ENCODE measurements at regions not wholly inside any gene's neighbourhood (a gene's known extent, or its start where the extent isn't known, plus 50 kb on each side); places are given as distances from the start of the nearest gene placed in this dataset.

DNA sequence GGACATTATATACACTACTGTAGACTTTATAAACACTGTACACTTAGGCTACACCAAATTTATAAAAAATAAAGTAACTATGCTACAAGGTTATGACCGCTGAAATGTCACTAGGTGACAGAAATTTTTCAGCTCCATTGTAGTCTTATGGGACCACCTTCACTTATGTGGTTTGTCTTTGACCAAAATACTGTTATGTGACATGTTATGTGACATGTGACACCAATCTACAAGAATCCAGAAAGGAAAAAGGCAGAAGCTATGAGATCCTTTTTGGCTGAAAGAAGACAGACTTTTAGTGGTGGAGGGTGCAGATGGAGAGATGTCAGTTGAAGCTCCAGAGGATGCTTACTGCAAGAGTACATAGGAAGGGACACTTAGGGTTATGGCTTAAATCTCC is 1378.4 kb upstream of the TENM4 start:
- ATAC-seq (ENCODE audit: insufficient read depth, low FRiP score), result no peak
- DNase-seq, result no peak
- Histone ChIP-seq H3K27ac (ENCODE audit: low read depth in 1 of 2, low read length in 1 of 2) (no peak overlapping the region), H3K36me3 (ENCODE audit: control insufficient read depth in 4 of 4, insufficient read depth in 4 of 4, low read length in 4 of 4) (no peaks in the 10 kb centered on the region), H3K4me1 (ENCODE audit: control insufficient read depth in 5 of 5, insufficient read depth in 5 of 5, low read length in 5 of 5) (no peaks in the 10 kb centered on the region), H3K27me3 (ENCODE audit: control insufficient read depth in 3 of 3, insufficient read depth in 3 of 3, low read length in 2 of 3) (no peaks in the 10 kb centered on the region), H3K9ac (ENCODE audit: insufficient read depth in 1 of 2, low read length in 2 of 2) (no peak overlapping the region), H3K9me3 (ENCODE audit: control insufficient read depth in 4 of 4, insufficient read depth in 3 of 4, low read length in 3 of 4) (no peaks in the 10 kb centered on the region), H3K4me3 (no peak overlapping the region)
- 70 to 74% methylated on average over 1 of the region's 1 CpG for WGBS, 2 donors
- TF ChIP-seq, protein P1, sequence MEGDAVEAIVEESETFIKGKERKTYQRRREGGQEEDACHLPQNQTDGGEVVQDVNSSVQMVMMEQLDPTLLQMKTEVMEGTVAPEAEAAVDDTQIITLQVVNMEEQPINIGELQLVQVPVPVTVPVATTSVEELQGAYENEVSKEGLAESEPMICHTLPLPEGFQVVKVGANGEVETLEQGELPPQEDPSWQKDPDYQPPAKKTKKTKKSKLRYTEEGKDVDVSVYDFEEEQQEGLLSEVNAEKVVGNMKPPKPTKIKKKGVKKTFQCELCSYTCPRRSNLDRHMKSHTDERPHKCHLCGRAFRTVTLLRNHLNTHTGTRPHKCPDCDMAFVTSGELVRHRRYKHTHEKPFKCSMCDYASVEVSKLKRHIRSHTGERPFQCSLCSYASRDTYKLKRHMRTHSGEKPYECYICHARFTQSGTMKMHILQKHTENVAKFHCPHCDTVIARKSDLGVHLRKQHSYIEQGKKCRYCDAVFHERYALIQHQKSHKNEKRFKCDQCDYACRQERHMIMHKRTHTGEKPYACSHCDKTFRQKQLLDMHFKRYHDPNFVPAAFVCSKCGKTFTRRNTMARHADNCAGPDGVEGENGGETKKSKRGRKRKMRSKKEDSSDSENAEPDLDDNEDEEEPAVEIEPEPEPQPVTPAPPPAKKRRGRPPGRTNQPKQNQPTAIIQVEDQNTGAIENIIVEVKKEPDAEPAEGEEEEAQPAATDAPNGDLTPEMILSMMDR (IDR thresholded peaks at IDR 0.05; ENCODE audit: control extremely low read depth, extremely low read depth), result no peak

DNA sequence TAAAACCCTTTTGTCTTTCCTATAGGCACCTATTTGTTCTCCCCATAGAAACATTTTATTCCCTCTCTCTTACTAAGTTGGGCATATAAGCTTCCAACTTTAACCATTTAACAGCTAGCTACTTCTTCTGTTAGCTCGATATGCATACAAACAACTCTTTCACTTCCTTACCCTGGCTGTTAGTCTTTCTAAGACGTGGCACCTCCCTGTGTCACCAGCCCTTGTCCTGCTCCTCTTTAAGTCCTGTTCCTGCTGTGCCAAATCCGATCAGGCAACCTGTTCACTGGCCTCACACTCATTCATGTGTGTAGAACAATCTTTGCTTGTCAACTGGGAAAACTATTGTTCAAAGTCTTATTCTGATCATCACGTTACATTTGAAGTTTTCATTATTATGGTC is 1376.1 kb upstream of the TENM4 start:
- ATAC-seq (ENCODE audit: insufficient read depth, low FRiP score) (no peak), DNase-seq (no peak)
- Histone ChIP-seq H3K9ac (ENCODE audit: insufficient read depth in 1 of 2, low read length in 2 of 2) (no peak overlapping the region), H3K27me3 (ENCODE audit: control insufficient read depth in 3 of 3, insufficient read depth in 3 of 3, low read length in 2 of 3) (no peaks in the 10 kb centered on the region), H3K4me1 (ENCODE audit: control insufficient read depth in 5 of 5, insufficient read depth in 5 of 5, low read length in 5 of 5) (no peaks in the 10 kb centered on the region), H3K36me3 (ENCODE audit: control insufficient read depth in 4 of 4, insufficient read depth in 4 of 4, low read length in 4 of 4) (no peaks in the 10 kb centered on the region), H3K27ac (ENCODE audit: low read depth in 1 of 2, low read length in 1 of 2) (no peak overlapping the region), H3K9me3 (ENCODE audit: control insufficient read depth in 4 of 4, insufficient read depth in 3 of 4, low read length in 3 of 4) (no peaks in the 10 kb centered on the region), H3K4me3 (no peak overlapping the region)
- WGBS, 2 donors, result 61 to 72% methylated on average over 4 of the region's 4 CpGs
- TF ChIP-seq, protein P1 (IDR thresholded peaks at IDR 0.05; ENCODE audit: control extremely low read depth, extremely low read depth), result no peak

DNA sequence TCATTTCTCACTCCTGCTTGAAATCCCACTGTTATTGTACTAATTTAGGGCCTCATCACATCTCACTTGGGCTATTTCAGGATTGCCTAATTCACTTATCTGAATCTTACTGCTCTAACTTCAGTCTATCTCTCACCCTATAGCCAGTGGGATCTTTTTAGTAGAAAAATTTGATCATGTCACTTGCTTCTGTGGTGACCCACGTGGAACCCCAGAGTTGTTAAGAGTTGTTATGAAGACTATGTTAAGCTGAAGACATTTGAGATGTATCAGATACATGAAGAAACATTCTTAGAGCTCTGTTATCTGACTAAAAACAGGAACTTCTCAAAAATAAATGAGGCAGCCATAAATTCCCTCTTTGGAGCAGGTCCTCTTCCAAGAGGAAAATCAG is 1375.6 kb upstream of the TENM4 start:
- H3K36me3 ChIP-seq (ENCODE audit: control insufficient read depth in 4 of 4, insufficient read depth in 4 of 4, low read length in 4 of 4), result no peaks in the 10 kb centered on the region
- H3K9me3 ChIP-seq (ENCODE audit: control insufficient read depth in 4 of 4, insufficient read depth in 3 of 4, low read length in 3 of 4), result no peaks in the 10 kb centered on the region
- DNase-seq (no peak), ATAC-seq (ENCODE audit: insufficient read depth, low FRiP score) (no peak)
- no peak overlapping the region for H3K27ac ChIP-seq (ENCODE audit: low read depth in 1 of 2, low read length in 1 of 2)
- H3K4me1 ChIP-seq (ENCODE audit: control insufficient read depth in 5 of 5, insufficient read depth in 5 of 5, low read length in 5 of 5), result no peaks in the 10 kb centered on the region
- TF ChIP-seq, protein P1 (IDR thresholded peaks at IDR 0.05; ENCODE audit: control extremely low read depth, extremely low read depth), result no peak
- WGBS, 2 donors, result 45 to 70% methylated on average over 1 of the region's 1 CpG
- H3K9ac ChIP-seq (ENCODE audit: insufficient read depth in 1 of 2, low read length in 2 of 2), result no peak overlapping the region
- no peak overlapping the region for H3K4me3 ChIP-seq
- no peaks in the 10 kb centered on the region for H3K27me3 ChIP-seq (ENCODE audit: control insufficient read depth in 3 of 3, insufficient read depth in 3 of 3, low read length in 2 of 3)

DNA sequence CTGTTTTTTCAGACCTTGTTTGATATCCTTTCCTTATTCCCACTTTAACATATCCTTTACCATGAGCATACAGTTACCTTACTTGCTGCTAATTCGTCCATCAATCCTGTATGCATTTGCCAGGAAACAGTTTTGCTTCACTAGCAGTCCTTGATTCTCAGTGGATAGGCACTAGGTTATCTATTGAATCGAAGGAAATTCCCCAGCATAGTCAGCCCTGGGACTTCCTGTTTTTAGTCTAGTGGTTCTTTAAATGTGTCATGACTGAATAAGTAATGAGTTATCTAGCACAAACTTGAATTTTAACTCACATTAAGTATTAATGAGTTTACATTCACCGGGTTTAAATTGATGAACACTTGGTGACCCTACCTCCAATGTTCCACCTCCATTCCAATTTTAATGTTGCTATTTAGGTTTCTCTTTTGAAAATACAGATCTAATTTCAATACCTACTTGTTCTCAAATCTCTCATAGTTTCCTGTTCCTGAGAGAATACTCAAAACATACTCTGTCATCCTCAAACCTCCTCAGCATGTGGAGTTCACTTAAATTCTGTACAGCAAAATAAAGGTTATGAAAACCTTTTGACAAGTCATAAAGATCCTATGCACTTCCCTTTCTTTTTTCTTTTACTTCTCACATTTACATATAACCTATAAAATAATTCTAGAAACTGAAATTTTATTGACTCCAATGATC is 1375.1 kb upstream of the TENM4 start:
- ATAC-seq (ENCODE audit: insufficient read depth, low FRiP score) (no peak), DNase-seq (no peak)
- Histone ChIP-seq H3K4me3 (no peak overlapping the region), H3K4me1 (ENCODE audit: control insufficient read depth in 5 of 5, insufficient read depth in 5 of 5, low read length in 5 of 5) (no peaks in the 10 kb centered on the region), H3K9me3 (ENCODE audit: control insufficient read depth in 4 of 4, insufficient read depth in 3 of 4, low read length in 3 of 4) (no peaks in the 10 kb centered on the region), H3K27me3 (ENCODE audit: control insufficient read depth in 3 of 3, insufficient read depth in 3 of 3, low read length in 2 of 3) (no peaks in the 10 kb centered on the region), H3K9ac (ENCODE audit: insufficient read depth in 1 of 2, low read length in 2 of 2) (no peak overlapping the region), H3K36me3 (ENCODE audit: control insufficient read depth in 4 of 4, insufficient read depth in 4 of 4, low read length in 4 of 4) (no peaks in the 10 kb centered on the region), H3K27ac (ENCODE audit: low read depth in 1 of 2, low read length in 1 of 2) (no peak overlapping the region)
- WGBS, 2 donors, result 35 to 37% methylated on average over 3 of the region's 3 CpGs
- TF ChIP-seq, protein P1 (IDR thresholded peaks at IDR 0.05; ENCODE audit: control extremely low read depth, extremely low read depth), result no peak

All from lung (tissue), 11 donors.